KMS-11 (cell line): ENCODE measurements at regions not wholly inside any gene's neighbourhood (a gene's known extent, or its start where the extent isn't known, plus 50 kb on each side); places are given as distances from the start of the nearest gene placed in this dataset.

ENCODE experiments used
- H2AFZ ChIP-seq: fragments of 200-600 bp; sonication (generic); 2 replicates; pipeline ENCODE4 v1.6.1; 2016; ENCODE audit warnings: antibody characterized with exemption, mixed run types, low read depth
- H3K27ac ChIP-seq: fragments of 200-600 bp; sonication (generic); 2 replicates; pipeline ENCODE4 v1.6.1; 2016; ENCODE audit warnings: mild to moderate bottlenecking, mixed run types
- H3K27me3 ChIP-seq: fragments of 200-600 bp; sonication (generic); 2 replicates; pipeline ENCODE4 v1.6.1; 2017; ENCODE audit warnings: mild to moderate bottlenecking, low read depth, mixed run types, moderate library complexity; ENCODE audit not compliant: insufficient read depth
- H3K36me3 ChIP-seq: fragments of 200-600 bp; sonication (generic); 2 replicates; pipeline ENCODE4 v1.6.1; 2017; ENCODE audit warnings: mild to moderate bottlenecking, mixed run types; ENCODE audit not compliant: insufficient read depth
- H3K4me1 ChIP-seq: fragments of 200-600 bp; sonication (generic); 2 replicates; pipeline ENCODE4 v1.6.1; 2016; ENCODE audit warnings: mild to moderate bottlenecking, low read depth, mixed run types; ENCODE audit not compliant: poor library complexity, severe bottlenecking
- H3K4me2 ChIP-seq: fragments of 200-600 bp; sonication (generic); 2 replicates; pipeline ENCODE4 v1.7.0; 2016; ENCODE audit warnings: mild to moderate bottlenecking, mixed run types
- H3K4me3 ChIP-seq: fragments of 200-600 bp; sonication (generic); IDR thresholded peaks from 2 replicates; pipeline ENCODE4 v1.6.1; 2017; ENCODE audit warnings: low read depth, low read length, mixed read lengths; ENCODE audit not compliant: insufficient read depth
- H3K79me2 ChIP-seq: fragments of 200-600 bp; sonication (generic); 2 replicates; pipeline ENCODE4 v1.6.1; 2016; ENCODE audit warnings: low read depth, mixed run types; ENCODE audit not compliant: insufficient read depth
- H3K9ac ChIP-seq: fragments of 200-600 bp; sonication (generic); 2 replicates; pipeline ENCODE4 v1.6.1; 2016; ENCODE audit warnings: mild to moderate bottlenecking, mixed run types
- H4K20me1 ChIP-seq: fragments of 200-600 bp; sonication (generic); 2 replicates; pipeline ENCODE4 v1.6.1; 2016; ENCODE audit warnings: mild to moderate bottlenecking, mixed run types; ENCODE audit not compliant: insufficient read depth
- CTCF ChIP-seq: fragments of 200-600 bp; sonication (generic); conservative IDR thresholded peaks from 2 replicates; pipeline ENCODE4 v1.6.1; 2017; ENCODE audit warnings: low read depth, mild to moderate bottlenecking, antibody characterized with exemption, low read length, moderate library complexity, mixed read lengths

GRCh38 chr4:133802359-133803140 lies 399.0 kb downstream of the PABPC4L start:
- H3K79me2 ChIP-seq, result no peaks in the 10 kb centered on the region
- TF ChIP-seq CTCF, result no peak
- no peaks in the 10 kb centered on the region for H3K36me3 ChIP-seq
- no peaks in the 10 kb centered on the region for H3K4me1 ChIP-seq
- H3K27me3 ChIP-seq, result no peaks in the 10 kb centered on the region
- H2AFZ ChIP-seq, result no peak overlapping the region
- H3K9ac ChIP-seq, result no peak overlapping the region
- H3K27ac ChIP-seq, result no peak overlapping the region
- no peak overlapping the region for H3K4me2 ChIP-seq
- H3K4me3 ChIP-seq, result no peak overlapping the region
- H4K20me1 ChIP-seq, result no peaks in the 10 kb centered on the region

DNA sequence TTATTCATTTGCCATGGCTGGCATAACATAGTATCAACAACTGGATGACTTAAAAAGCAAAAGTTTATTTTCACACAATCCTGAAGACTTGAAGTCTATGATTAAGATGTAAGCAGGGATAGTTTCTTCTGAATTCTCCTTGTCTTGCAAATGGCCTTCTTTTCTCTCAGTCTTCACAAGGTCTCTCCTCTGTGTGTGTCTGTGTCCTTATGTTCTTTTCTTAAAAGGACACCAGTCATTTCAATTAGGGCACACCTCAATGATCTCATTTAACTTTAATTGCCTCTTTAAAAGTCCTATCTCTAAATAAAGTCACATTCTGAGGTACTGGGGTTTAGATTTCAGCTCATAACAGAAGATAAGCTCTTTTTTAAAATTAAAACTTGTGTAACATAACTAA lies 399.7 kb downstream of the PABPC4L start:
- H3K4me1 ChIP-seq, result no peaks in the 10 kb centered on the region
- H2AFZ ChIP-seq, result no peak overlapping the region
- H3K4me2 ChIP-seq, result no peak overlapping the region
- no peaks in the 10 kb centered on the region for H3K36me3 ChIP-seq
- H3K27me3 ChIP-seq, result no peaks in the 10 kb centered on the region
- H4K20me1 ChIP-seq, result no peaks in the 10 kb centered on the region
- H3K4me3 ChIP-seq, result no peak overlapping the region
- TF ChIP-seq CTCF, result no peak
- H3K9ac ChIP-seq, result no peak overlapping the region
- no peak overlapping the region for H3K27ac ChIP-seq
- no peaks in the 10 kb centered on the region for H3K79me2 ChIP-seq

GRCh38 chr4:133800966-133801365 lies 400.6 kb downstream of the PABPC4L start:
- Histone ChIP-seq H3K79me2 (no peaks in the 10 kb centered on the region), H3K36me3 (no peaks in the 10 kb centered on the region), H3K9ac (no peak overlapping the region), H3K4me3 (no peak overlapping the region), H3K4me2 (no peak overlapping the region), H3K27ac (no peak overlapping the region), H4K20me1 (no peaks in the 10 kb centered on the region), H2AFZ (no peak overlapping the region), H3K4me1 (peaks cover 7% of the 10 kb centered on the region), H3K27me3 (no peaks in the 10 kb centered on the region)
- TF ChIP-seq CTCF, result no peak

- Histone ChIP-seq H3K9ac (no peak overlapping the region), H3K36me3 (no peaks in the 10 kb centered on the region), H3K27me3 (no peaks in the 10 kb centered on the region), H3K4me2 (no peak overlapping the region), H3K27ac (no peak overlapping the region), H4K20me1 (no peaks in the 10 kb centered on the region), H3K4me1 (peaks cover 14% of the 10 kb centered on the region), H2AFZ (no peak overlapping the region), H3K79me2 (no peaks in the 10 kb centered on the region), H3K4me3 (no peak overlapping the region)
- no peak for TF ChIP-seq CTCF
Measured at GRCh38 chr4:133799717-133800315, 401.8 kb downstream of the PABPC4L start.
